ENCODE measurements at regions not wholly inside any gene's neighbourhood (a gene's known extent, or its start where the extent isn't known, plus 50 kb on each side); places are given as distances from the start of the nearest gene placed in this dataset.
A peak's percentile ranks its signal among the peaks of the same experiment; 100 is the strongest.

- no peak for DNase-seq (ENCODE audit: low spot score)
Observed at GRCh38 chr3:145719114-145719513, 441.9 kb downstream of the PLOD2 start.

- no peak for DNase-seq (ENCODE audit: low spot score)
Observed at GRCh38 chr3:145721273-145721805, 439.6 kb downstream of the PLOD2 start.

- DNase-seq (ENCODE audit: low spot score), result no peak
Observed at GRCh38 chr3:145721815-145722214, 439.2 kb downstream of the PLOD2 start.

- no peak for DNase-seq (ENCODE audit: low spot score)
Observed at GRCh38 chr3:145727476-145727875, 433.5 kb downstream of the PLOD2 start.

- no peak for DNase-seq (ENCODE audit: low spot score)
Observed at GRCh38 chr3:145735631-145736030, 425.4 kb downstream of the PLOD2 start.

GRCh38 chr3:145737952-145738351 is 423.0 kb downstream of the PLOD2 start:
- DNase-seq (ENCODE audit: low spot score), result no peak

GRCh38 chr3:145739926-145740325 is 421.1 kb downstream of the PLOD2 start:
- no peak for DNase-seq (ENCODE audit: low spot score)

GRCh38 chr3:145750657-145751056 is 410.3 kb downstream of the PLOD2 start:
- DNase-seq (ENCODE audit: low spot score), result no peak

- no peak for DNase-seq (ENCODE audit: low spot score)
Observed at GRCh38 chr3:145752576-145752975, 408.4 kb downstream of the PLOD2 start.

GRCh38 chr3:145754605-145755289 is 406.2 kb downstream of the PLOD2 start:
- no peak for DNase-seq (ENCODE audit: low spot score)

- DNase-seq (ENCODE audit: low spot score), result no peak
Observed at GRCh38 chr3:145760036-145760435, 400.9 kb downstream of the PLOD2 start.

GRCh38 chr3:145767909-145768308 is 393.1 kb downstream of the PLOD2 start:
- peak; percentile 17 for DNase-seq (ENCODE audit: low spot score)

- DNase-seq (ENCODE audit: low spot score), result peak; percentile 68
Observed at GRCh38 chr3:145776782-145777408, 384.1 kb downstream of the PLOD2 start.

- no peak for DNase-seq (ENCODE audit: low spot score)
Observed at GRCh38 chr3:145780301-145780700, 380.7 kb downstream of the PLOD2 start.

- DNase-seq (ENCODE audit: low spot score), result no peak
Observed at GRCh38 chr3:145785668-145786067, 375.3 kb downstream of the PLOD2 start.

- no peak for DNase-seq (ENCODE audit: low spot score)
Observed at GRCh38 chr3:145798007-145798406, 363.0 kb downstream of the PLOD2 start.

GRCh38 chr3:145798696-145799537 is 362.1 kb downstream of the PLOD2 start:
- DNase-seq (ENCODE audit: low spot score), result peak; percentile 45

GRCh38 chr3:145801696-145802095 is 359.3 kb downstream of the PLOD2 start:
- DNase-seq (ENCODE audit: low spot score), result no peak

GRCh38 chr3:145807990-145808389 is 353.0 kb downstream of the PLOD2 start:
- no peak for DNase-seq (ENCODE audit: low spot score)

GRCh38 chr3:145812391-145812790 is 348.6 kb downstream of the PLOD2 start:
- DNase-seq (ENCODE audit: low spot score), result no peak

GRCh38 chr3:145815707-145816413 is 345.1 kb downstream of the PLOD2 start:
- no peak for DNase-seq (ENCODE audit: low spot score)

GRCh38 chr3:145817870-145818483 is 343.0 kb downstream of the PLOD2 start:
- DNase-seq (ENCODE audit: low spot score), result no peak

Measured in COLO829 (cell line).